HG03135 (cell line): ENCODE measurements at regions not wholly inside any gene's neighbourhood (a gene's known extent, or its start where the extent isn't known, plus 50 kb on each side); places are given as distances from the start of the nearest gene placed in this dataset.
"Not testable (repeated sequence)": the region's sequence is repeated elsewhere in the genome, so short reads cannot be mapped to it uniquely, and the experiment has no call there.

Experiments
- ATAC-seq: cut with Tn5 transposase; IDR thresholded peaks from one replicate; pipeline ENCODE4 v1.9.1; 2021; ENCODE audit warnings: mild to moderate bottlenecking, moderate library complexity; ENCODE audit not compliant: unreplicated experiment

GRCh38 chr6:112575309-112575834 is 228.2 kb downstream of the RFPL4B start:
- no peak for ATAC-seq

GRCh38 chr6:112576423-112576822 is 229.3 kb downstream of the RFPL4B start:
- no peak for ATAC-seq

GRCh38 chr6:112579601-112580000 is 232.5 kb downstream of the RFPL4B start:
- ATAC-seq: no peak

- no peak for ATAC-seq
These were observed 233.9 kb downstream of the RFPL4B start for GRCh38 chr6:112581015-112581414.

- no peak for ATAC-seq
These were observed 243.2 kb downstream of the RFPL4B start for GRCh38 chr6:112590326-112590725.

- no peak for ATAC-seq
These were observed 244.2 kb downstream of the RFPL4B start for GRCh38 chr6:112591329-112591728.

- no peak for ATAC-seq
These were observed 245.0 kb downstream of the RFPL4B start for GRCh38 chr6:112592159-112592558.

- ATAC-seq: no peak
These were observed 247.9 kb downstream of the RFPL4B start for GRCh38 chr6:112594886-112595594.

- ATAC-seq: no peak
These were observed 248.7 kb downstream of the RFPL4B start for GRCh38 chr6:112595841-112596240.

GRCh38 chr6:112597176-112597575 is 250.0 kb downstream of the RFPL4B start:
- ATAC-seq: no peak

- ATAC-seq: no peak
These were observed 253.0 kb downstream of the RFPL4B start for GRCh38 chr6:112600168-112600567.

GRCh38 chr6:112603726-112604125 is 256.6 kb downstream of the RFPL4B start:
- no peak for ATAC-seq

GRCh38 chr6:112606656-112607435 is 259.7 kb downstream of the RFPL4B start:
- no peak for ATAC-seq

GRCh38 chr6:112608925-112609324 is 261.8 kb downstream of the RFPL4B start:
- ATAC-seq: not testable (repeated sequence)

GRCh38 chr6:112613410-112613809 is 266.3 kb downstream of the RFPL4B start:
- no peak for ATAC-seq

GRCh38 chr6:112618849-112619248 is 271.7 kb downstream of the RFPL4B start:
- ATAC-seq: no peak

- ATAC-seq: no peak
These were observed 273.9 kb downstream of the RFPL4B start for GRCh38 chr6:112620812-112621569.

- no peak for ATAC-seq
These were observed 274.9 kb downstream of the RFPL4B start for GRCh38 chr6:112622036-112622435.

GRCh38 chr6:112626468-112627082 is 279.4 kb downstream of the RFPL4B start:
- no peak for ATAC-seq

GRCh38 chr6:112634376-112634775 is 287.2 kb downstream of the RFPL4B start:
- no peak for ATAC-seq
